ENCODE measurements at regions not wholly inside any gene's neighbourhood (a gene's known extent, or its start where the extent isn't known, plus 50 kb on each side); places are given as distances from the start of the nearest gene placed in this dataset.

- Mint-ChIP-seq H3K36me3 (ENCODE audit: low read depth) (no peaks in the 10 kb centered on the region), H3K27me3 (no peaks in the 10 kb centered on the region), H3K9me3 (peaks cover 2% of the 10 kb centered on the region), H3K4me1 (ENCODE audit: low read depth) (no peaks in the 10 kb centered on the region), H3K4me3 (no peak overlapping the region), H3K27ac (no peak overlapping the region)
- DNase-seq: no peak
Observed at GRCh38 chr9:17970277-17970676, 391.4 kb downstream of the SH3GL2 start.

- Mint-ChIP-seq H3K36me3 (ENCODE audit: low read depth) (no peaks in the 10 kb centered on the region), H3K4me1 (ENCODE audit: low read depth) (no peaks in the 10 kb centered on the region)
Observed at GRCh38 chr9:17978773-17979172, 399.9 kb downstream of the SH3GL2 start.

GRCh38 chr9:17986595-17986994 is 407.7 kb downstream of the SH3GL2 start:
- no peak overlapping the region for H3K27ac Mint-ChIP-seq
- H3K4me1 Mint-ChIP-seq (ENCODE audit: low read depth): no peaks in the 10 kb centered on the region
- peaks cover 3% of the 10 kb centered on the region for H3K9me3 Mint-ChIP-seq
- no peaks in the 10 kb centered on the region for H3K27me3 Mint-ChIP-seq
- H3K4me3 Mint-ChIP-seq: no peak overlapping the region
- no peak for DNase-seq
- no peaks in the 10 kb centered on the region for H3K36me3 Mint-ChIP-seq (ENCODE audit: low read depth)

More at GRCh38 chr9:17978773-17979172, 399.9 kb downstream of the SH3GL2 start:
- Mint-ChIP-seq H3K4me3 (no peak overlapping the region), H3K9me3 (peaks cover 36% of the 10 kb centered on the region), H3K27me3 (no peaks in the 10 kb centered on the region), H3K27ac (no peak overlapping the region)
- DNase-seq: no peak

- DNase-seq: no peak
- Mint-ChIP-seq H3K4me3 (no peak overlapping the region), H3K27me3 (no peaks in the 10 kb centered on the region), H3K9me3 (no peaks in the 10 kb centered on the region), H3K4me1 (ENCODE audit: low read depth) (no peaks in the 10 kb centered on the region), H3K27ac (no peak overlapping the region), H3K36me3 (ENCODE audit: low read depth) (no peaks in the 10 kb centered on the region)
Observed at GRCh38 chr9:17987189-17987588, 408.3 kb downstream of the SH3GL2 start.

GRCh38 chr9:17988489-17988888 is 409.6 kb downstream of the SH3GL2 start:
- Mint-ChIP-seq H3K9me3 (peaks cover 2% of the 10 kb centered on the region), H3K4me3 (no peak overlapping the region), H3K27ac (no peak overlapping the region), H3K27me3 (no peaks in the 10 kb centered on the region), H3K36me3 (ENCODE audit: low read depth) (no peaks in the 10 kb centered on the region), H3K4me1 (ENCODE audit: low read depth) (no peaks in the 10 kb centered on the region)
- no peak for DNase-seq

- no peak for DNase-seq
- no peaks in the 10 kb centered on the region for H3K36me3 Mint-ChIP-seq (ENCODE audit: low read depth)
- H3K27ac Mint-ChIP-seq: no peak overlapping the region
- H3K9me3 Mint-ChIP-seq: peaks cover 2% of the 10 kb centered on the region
- no peaks in the 10 kb centered on the region for H3K4me1 Mint-ChIP-seq (ENCODE audit: low read depth)
- no peaks in the 10 kb centered on the region for H3K27me3 Mint-ChIP-seq
- no peak overlapping the region for H3K4me3 Mint-ChIP-seq
Observed at GRCh38 chr9:17990602-17991001, 411.7 kb downstream of the SH3GL2 start.

- H3K9me3 Mint-ChIP-seq: peaks cover 2% of the 10 kb centered on the region
- no peak for DNase-seq
- H3K4me1 Mint-ChIP-seq (ENCODE audit: low read depth): no peaks in the 10 kb centered on the region
- no peaks in the 10 kb centered on the region for H3K36me3 Mint-ChIP-seq (ENCODE audit: low read depth)
- no peaks in the 10 kb centered on the region for H3K27me3 Mint-ChIP-seq
- H3K4me3 Mint-ChIP-seq: no peak overlapping the region
- H3K27ac Mint-ChIP-seq: no peak overlapping the region
Observed at GRCh38 chr9:17993024-17993423, 414.2 kb downstream of the SH3GL2 start.

- DNase-seq: no peak
- H3K4me1 Mint-ChIP-seq (ENCODE audit: low read depth): no peaks in the 10 kb centered on the region
Observed at GRCh38 chr9:17994695-17995425, 416.0 kb downstream of the SH3GL2 start.

GRCh38 chr9:17996728-17997127 is 417.9 kb downstream of the SH3GL2 start:
- Mint-ChIP-seq H3K27me3 (no peaks in the 10 kb centered on the region), H3K4me1 (ENCODE audit: low read depth) (no peaks in the 10 kb centered on the region), H3K9me3 (peaks cover 2% of the 10 kb centered on the region)

More at GRCh38 chr9:17994695-17995425, 416.0 kb downstream of the SH3GL2 start:
- no peaks in the 10 kb centered on the region for H3K36me3 Mint-ChIP-seq (ENCODE audit: low read depth)
- H3K9me3 Mint-ChIP-seq: peaks cover 2% of the 10 kb centered on the region
- H3K27ac Mint-ChIP-seq: no peak overlapping the region
- no peaks in the 10 kb centered on the region for H3K27me3 Mint-ChIP-seq
- no peak overlapping the region for H3K4me3 Mint-ChIP-seq

GRCh38 chr9:18002718-18003438 is 424.0 kb downstream of the SH3GL2 start:
- Mint-ChIP-seq H3K36me3 (ENCODE audit: low read depth) (no peaks in the 10 kb centered on the region), H3K9me3 (peaks cover 5% of the 10 kb centered on the region), H3K4me3 (no peak overlapping the region), H3K4me1 (ENCODE audit: low read depth) (no peaks in the 10 kb centered on the region), H3K27ac (no peak overlapping the region), H3K27me3 (no peaks in the 10 kb centered on the region)
- DNase-seq: no peak

More at GRCh38 chr9:17996728-17997127, 417.9 kb downstream of the SH3GL2 start:
- Mint-ChIP-seq H3K27ac (no peak overlapping the region), H3K4me3 (no peak overlapping the region), H3K36me3 (ENCODE audit: low read depth) (no peaks in the 10 kb centered on the region)
- DNase-seq: no peak

- Mint-ChIP-seq H3K9me3 (peaks cover 5% of the 10 kb centered on the region), H3K4me1 (ENCODE audit: low read depth) (no peaks in the 10 kb centered on the region), H3K27ac (no peak overlapping the region), H3K4me3 (no peak overlapping the region), H3K36me3 (ENCODE audit: low read depth) (no peaks in the 10 kb centered on the region), H3K27me3 (no peaks in the 10 kb centered on the region)
- DNase-seq: no peak
Observed at GRCh38 chr9:18006591-18006990, 427.7 kb downstream of the SH3GL2 start.

GRCh38 chr9:18007621-18008020 is 428.8 kb downstream of the SH3GL2 start:
- H3K4me3 Mint-ChIP-seq: no peak overlapping the region

GRCh38 chr9:18009902-18010301 is 431.0 kb downstream of the SH3GL2 start:
- H3K36me3 Mint-ChIP-seq (ENCODE audit: low read depth): no peaks in the 10 kb centered on the region
- no peaks in the 10 kb centered on the region for H3K27me3 Mint-ChIP-seq
- no peak overlapping the region for H3K27ac Mint-ChIP-seq
- H3K9me3 Mint-ChIP-seq: peaks cover 1% of the 10 kb centered on the region
- H3K4me3 Mint-ChIP-seq: no peak overlapping the region
- no peaks in the 10 kb centered on the region for H3K4me1 Mint-ChIP-seq (ENCODE audit: low read depth)
- DNase-seq: no peak

More at GRCh38 chr9:18007621-18008020, 428.8 kb downstream of the SH3GL2 start:
- H3K36me3 Mint-ChIP-seq (ENCODE audit: low read depth): no peaks in the 10 kb centered on the region
- no peaks in the 10 kb centered on the region for H3K27me3 Mint-ChIP-seq
- no peak for DNase-seq
- H3K27ac Mint-ChIP-seq: no peak overlapping the region
- peaks cover 5% of the 10 kb centered on the region for H3K9me3 Mint-ChIP-seq
- no peaks in the 10 kb centered on the region for H3K4me1 Mint-ChIP-seq (ENCODE audit: low read depth)

GRCh38 chr9:18010492-18010891 is 431.6 kb downstream of the SH3GL2 start:
- Mint-ChIP-seq H3K27ac (no peak overlapping the region), H3K4me1 (ENCODE audit: low read depth) (no peaks in the 10 kb centered on the region), H3K9me3 (no peaks in the 10 kb centered on the region), H3K4me3 (no peak overlapping the region), H3K36me3 (ENCODE audit: low read depth) (no peaks in the 10 kb centered on the region), H3K27me3 (no peaks in the 10 kb centered on the region)
- no peak for DNase-seq

GRCh38 chr9:18012170-18012569 is 433.3 kb downstream of the SH3GL2 start:
- Mint-ChIP-seq H3K36me3 (ENCODE audit: low read depth) (no peaks in the 10 kb centered on the region), H3K27ac (no peak overlapping the region), H3K27me3 (no peaks in the 10 kb centered on the region), H3K9me3 (no peaks in the 10 kb centered on the region), H3K4me1 (ENCODE audit: low read depth) (no peaks in the 10 kb centered on the region), H3K4me3 (no peak overlapping the region)
- no peak for DNase-seq

All from activated T-cell treated with anti-CD3 and anti-CD28 coated beads, Interleukin-2, amount 50 U/mL, for 24 hours (primary cell).